ENCODE measurements at regions not wholly inside any gene's neighbourhood (a gene's known extent, or its start where the extent isn't known, plus 50 kb on each side); places are given as distances from the start of the nearest gene placed in this dataset.

- ATAC-seq: peak in 2 of 4 donors; percentile 63 to 67
- FAIRE-seq: no peak
- no peaks in the 10 kb centered on the region for H3K36me3 ChIP-seq
- H3K4me3 ChIP-seq: no peak overlapping the region
- DNase-seq: no peak
- TF ChIP-seq CTCF (IDR thresholded peaks at IDR 0.05): no peak
- H3K27me3 ChIP-seq: no peaks in the 10 kb centered on the region
- intact Hi-C loops (cut with DNase I): no loop called here
- H3K27ac ChIP-seq: no peak overlapping the region
- no peaks in the 10 kb centered on the region for H3K9me3 ChIP-seq
- peaks cover 0 to 3% (median 0%) of the 10 kb centered on the region in 3 donors for H3K4me1 ChIP-seq
Observed at GRCh38 chr4:114034189-114034588, 54.7 kb upstream of the ARSJ start.

DNA sequence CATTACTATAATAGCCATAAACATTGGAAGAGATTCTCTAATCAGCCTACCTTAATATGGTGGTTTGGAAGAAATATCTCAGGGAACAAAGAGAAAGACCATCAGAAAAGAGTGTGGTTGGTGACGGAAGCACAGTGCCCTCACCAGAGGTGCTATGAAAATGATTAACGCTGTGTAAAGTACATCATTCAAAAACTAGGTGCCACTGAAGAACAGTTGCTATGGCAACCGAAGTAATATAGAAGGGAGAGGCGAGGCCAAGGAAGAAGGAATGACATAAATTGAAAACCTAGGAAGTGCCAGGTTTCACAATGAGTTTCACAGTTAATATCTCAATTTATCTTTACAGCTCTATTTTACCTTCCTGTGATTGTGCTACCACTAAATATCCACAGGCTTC lies 57.0 kb upstream of the ARSJ start:
- no peak overlapping the region for H3K4me3 ChIP-seq
- no peaks in the 10 kb centered on the region for H3K9me3 ChIP-seq
- 86 to 93% methylated on average over 4 of the region's 4 CpGs for WGBS, 2 donors
- H3K27me3 ChIP-seq: no peaks in the 10 kb centered on the region
- intact Hi-C loops (cut with DNase I): no loop called here
- peaks cover 0 to 3% (median 0%) of the 10 kb centered on the region in 3 donors for H3K4me1 ChIP-seq
- ATAC-seq (no peak), DNase-seq (no peak), FAIRE-seq (no peak)
- no peak for TF ChIP-seq CTCF (IDR thresholded peaks at IDR 0.05)
- no peaks in the 10 kb centered on the region for H3K36me3 ChIP-seq
- H3K27ac ChIP-seq: no peak overlapping the region

GRCh38 chr4:114036864-114037263 lies 57.4 kb upstream of the ARSJ start:
- H3K4me3 ChIP-seq: no peak overlapping the region
- H3K4me1 ChIP-seq: peaks cover 0 to 3% (median 0%) of the 10 kb centered on the region in 3 donors
- FAIRE-seq (no peak), DNase-seq (no peak), ATAC-seq (no peak)
- no peak for TF ChIP-seq CTCF (IDR thresholded peaks at IDR 0.05)
- no peaks in the 10 kb centered on the region for H3K27me3 ChIP-seq
- H3K9me3 ChIP-seq: no peaks in the 10 kb centered on the region
- H3K36me3 ChIP-seq: no peaks in the 10 kb centered on the region
- intact Hi-C loops (cut with DNase I): no loop called here
- 86 to 93% methylated on average over 5 of the region's 5 CpGs for WGBS, 2 donors
- H3K27ac ChIP-seq: no peak overlapping the region

GRCh38 chr4:114037988-114038387 lies 58.5 kb upstream of the ARSJ start:
- intact Hi-C loops (cut with DNase I): no loop called here
- no peak for FAIRE-seq
- 97% methylated on average over 1 of the region's 1 CpG for WGBS, 2 donors
- Histone ChIP-seq H3K9me3 (no peaks in the 10 kb centered on the region), H3K27ac (no peak overlapping the region), H3K4me3 (no peak overlapping the region), H3K27me3 (no peaks in the 10 kb centered on the region), H3K4me1 (peaks cover 0 to 3% (median 0%) of the 10 kb centered on the region in 3 donors), H3K36me3 (no peaks in the 10 kb centered on the region)
- no peak for ATAC-seq
- DNase-seq: no peak
- TF ChIP-seq CTCF (IDR thresholded peaks at IDR 0.05): no peak

- Histone ChIP-seq H3K27me3 (no peaks in the 10 kb centered on the region), H3K36me3 (no peaks in the 10 kb centered on the region), H3K9me3 (no peaks in the 10 kb centered on the region), H3K27ac (no peak overlapping the region), H3K4me3 (no peak overlapping the region), H3K4me1 (peaks cover 0 to 3% (median 0%) of the 10 kb centered on the region in 3 donors)
- no peak for FAIRE-seq
- intact Hi-C loops (cut with DNase I): no loop called here
- TF ChIP-seq CTCF (IDR thresholded peaks at IDR 0.05): no peak
- peak in 3 of 4 donors; percentile 47 to 72 (median 49) for ATAC-seq
- 31% methylated on average over 2 of the region's 2 CpGs for WGBS, 2 donors
- no peak for DNase-seq
Observed at GRCh38 chr4:114038762-114039387, 59.4 kb upstream of the ARSJ start.
